C4-2B (cell line): ENCODE measurements at regions not wholly inside any gene's neighbourhood (a gene's known extent, or its start where the extent isn't known, plus 50 kb on each side); places are given as distances from the start of the nearest gene placed in this dataset.

Experiments
- H3K27ac ChIP-seq: fragments of 450-650 bp; 2 replicates; pipeline ENCODE4 v1.5.1; 2017
- ZFX ChIP-seq: fragments of 450-650 bp; IDR thresholded peaks from 2 replicates; pipeline ENCODE4 v1.6.1; 2017
- TF ChIP-seq, protein P1 (sequence below): fragments of 450-650 bp; conservative IDR thresholded peaks from 2 replicates; pipeline ENCODE4 v1.5.1; 2017; ENCODE audit warnings: mild to moderate bottlenecking

DNA sequence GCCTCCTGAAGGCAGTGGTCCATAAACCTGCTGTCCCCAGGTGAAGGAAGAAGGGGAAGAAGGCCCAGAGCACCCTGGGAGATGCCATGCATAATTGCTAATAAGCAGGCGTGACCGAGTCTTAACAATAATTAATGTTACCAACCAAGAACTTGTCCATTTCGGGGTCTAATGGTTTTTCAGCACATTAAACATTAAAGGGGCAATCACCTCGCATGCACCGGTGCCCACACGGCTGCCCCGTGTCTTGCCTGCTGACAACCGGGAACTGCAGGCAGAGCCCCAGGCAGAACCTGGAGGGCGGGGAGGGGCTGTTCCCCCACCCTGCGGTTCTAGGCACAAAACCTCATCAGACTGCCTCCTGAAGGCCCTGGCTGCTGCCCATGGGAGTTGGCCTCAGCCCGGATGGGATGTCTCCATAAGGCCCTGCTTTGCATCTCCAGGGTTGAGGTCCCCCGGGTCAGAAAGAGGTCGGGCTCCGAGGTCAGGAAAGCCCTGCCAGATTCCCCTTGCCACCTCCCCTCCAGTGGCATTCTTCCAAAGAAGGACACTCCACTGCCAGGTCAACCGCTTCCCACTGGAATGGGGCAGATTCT lies 169.0 kb downstream of the BUD13 start:
- TF ChIP-seq, protein P1, sequence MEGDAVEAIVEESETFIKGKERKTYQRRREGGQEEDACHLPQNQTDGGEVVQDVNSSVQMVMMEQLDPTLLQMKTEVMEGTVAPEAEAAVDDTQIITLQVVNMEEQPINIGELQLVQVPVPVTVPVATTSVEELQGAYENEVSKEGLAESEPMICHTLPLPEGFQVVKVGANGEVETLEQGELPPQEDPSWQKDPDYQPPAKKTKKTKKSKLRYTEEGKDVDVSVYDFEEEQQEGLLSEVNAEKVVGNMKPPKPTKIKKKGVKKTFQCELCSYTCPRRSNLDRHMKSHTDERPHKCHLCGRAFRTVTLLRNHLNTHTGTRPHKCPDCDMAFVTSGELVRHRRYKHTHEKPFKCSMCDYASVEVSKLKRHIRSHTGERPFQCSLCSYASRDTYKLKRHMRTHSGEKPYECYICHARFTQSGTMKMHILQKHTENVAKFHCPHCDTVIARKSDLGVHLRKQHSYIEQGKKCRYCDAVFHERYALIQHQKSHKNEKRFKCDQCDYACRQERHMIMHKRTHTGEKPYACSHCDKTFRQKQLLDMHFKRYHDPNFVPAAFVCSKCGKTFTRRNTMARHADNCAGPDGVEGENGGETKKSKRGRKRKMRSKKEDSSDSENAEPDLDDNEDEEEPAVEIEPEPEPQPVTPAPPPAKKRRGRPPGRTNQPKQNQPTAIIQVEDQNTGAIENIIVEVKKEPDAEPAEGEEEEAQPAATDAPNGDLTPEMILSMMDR, result no peak
- no peak for TF ChIP-seq ZFX
- H3K27ac ChIP-seq, result no peak overlapping the region

DNA sequence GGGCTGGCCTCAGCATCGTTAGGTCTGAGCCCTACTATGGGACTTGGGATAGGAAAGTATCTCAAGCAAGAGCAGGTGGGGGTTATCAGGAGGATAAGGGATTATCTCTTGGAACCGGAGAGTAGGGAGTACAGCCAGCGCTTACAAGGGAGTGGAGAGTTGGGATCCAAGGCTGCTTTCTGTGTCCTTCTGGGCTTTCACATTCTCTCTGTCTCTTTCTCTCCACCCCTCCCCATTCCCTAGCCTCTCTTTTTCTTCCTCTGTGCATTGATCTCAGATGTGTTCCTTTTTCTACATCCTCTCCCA lies 170.2 kb downstream of the BUD13 start:
- H3K27ac ChIP-seq, result no peak overlapping the region
- TF ChIP-seq ZFX, result no peak
- TF ChIP-seq, protein P1, result no peak

DNA sequence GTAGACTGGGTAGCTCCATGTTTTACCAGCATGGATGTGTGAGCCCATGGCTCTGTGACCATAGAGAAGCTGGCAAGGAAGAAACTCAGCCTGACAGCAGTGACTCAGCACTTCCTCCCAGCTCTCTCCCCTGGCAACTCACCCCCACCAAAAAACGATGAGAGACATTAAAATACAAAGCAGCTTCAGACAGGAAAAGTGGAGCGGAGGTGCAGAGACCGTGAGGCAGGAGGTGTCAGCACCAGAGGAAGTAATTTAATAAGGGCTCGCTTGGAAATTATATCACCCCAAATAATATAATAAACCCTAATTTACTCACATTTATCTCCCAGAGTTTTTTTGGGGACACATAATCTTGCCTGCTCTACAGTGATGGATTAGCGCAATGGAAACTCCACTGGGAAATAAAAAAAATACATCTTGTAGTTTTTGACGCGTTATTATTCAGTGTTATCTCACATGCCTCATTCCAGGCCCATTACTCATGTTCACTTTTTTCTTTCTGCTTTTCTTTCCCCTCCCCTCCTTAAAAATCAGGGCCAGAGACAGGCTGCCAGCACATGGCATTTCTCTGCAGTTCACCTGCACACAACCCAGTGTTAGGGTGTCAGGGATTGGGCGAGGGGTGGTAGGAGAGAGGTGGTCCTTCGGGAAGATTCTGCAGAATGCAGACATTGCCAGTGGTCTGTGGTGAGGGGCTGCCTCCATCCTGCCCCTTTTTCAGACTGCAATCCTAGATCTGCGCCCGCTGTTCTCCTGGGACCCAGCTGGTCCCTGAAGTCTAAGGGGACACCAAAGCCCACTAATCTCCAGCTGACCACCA lies 170.8 kb downstream of the BUD13 start:
- no peak overlapping the region for H3K27ac ChIP-seq
- TF ChIP-seq, protein P1, result no peak
- no peak for TF ChIP-seq ZFX

DNA sequence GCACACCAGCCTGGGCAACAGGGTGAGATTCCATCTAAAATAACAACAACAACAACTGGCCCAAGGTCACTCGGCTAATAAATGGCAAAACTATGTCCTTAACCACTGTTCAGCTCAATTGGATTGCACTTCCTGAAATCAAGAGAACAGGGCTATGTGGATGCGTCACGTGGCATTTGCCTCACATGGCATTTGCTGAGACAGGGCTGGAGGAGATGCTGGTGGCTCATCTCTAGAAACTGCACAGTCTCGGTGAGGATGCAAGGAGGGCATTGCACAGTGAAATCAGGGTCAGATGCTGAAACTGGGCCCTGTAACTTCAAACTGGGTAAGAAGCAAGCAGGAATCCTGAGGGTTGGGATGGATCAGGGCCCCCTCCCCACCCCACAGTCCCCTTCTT lies 171.9 kb downstream of the BUD13 start:
- no peak overlapping the region for H3K27ac ChIP-seq
- TF ChIP-seq ZFX, result no peak
- TF ChIP-seq, protein P1, result no peak

DNA sequence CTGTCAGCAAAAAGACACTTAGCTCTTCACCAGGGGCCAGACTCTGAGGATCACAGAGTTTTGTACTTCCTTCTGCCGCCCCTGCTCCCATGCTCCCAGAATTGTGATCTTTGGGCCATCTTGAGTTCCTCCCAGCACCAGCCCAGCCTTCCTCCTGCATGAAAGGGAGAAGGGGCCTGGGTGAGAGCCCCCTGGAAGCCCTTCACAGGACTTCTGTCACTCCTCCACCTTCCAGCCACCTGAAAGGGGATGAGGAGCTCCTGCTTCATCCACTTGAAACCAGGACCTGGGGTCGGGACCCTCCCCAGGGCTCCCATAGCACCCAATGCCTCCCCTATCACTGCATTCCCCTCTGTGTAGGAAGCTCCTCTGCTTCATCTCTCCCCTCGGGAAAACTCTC lies 174.2 kb downstream of the BUD13 start:
- no peak for TF ChIP-seq ZFX
- TF ChIP-seq, protein P1, result no peak
- H3K27ac ChIP-seq, result no peak overlapping the region

DNA sequence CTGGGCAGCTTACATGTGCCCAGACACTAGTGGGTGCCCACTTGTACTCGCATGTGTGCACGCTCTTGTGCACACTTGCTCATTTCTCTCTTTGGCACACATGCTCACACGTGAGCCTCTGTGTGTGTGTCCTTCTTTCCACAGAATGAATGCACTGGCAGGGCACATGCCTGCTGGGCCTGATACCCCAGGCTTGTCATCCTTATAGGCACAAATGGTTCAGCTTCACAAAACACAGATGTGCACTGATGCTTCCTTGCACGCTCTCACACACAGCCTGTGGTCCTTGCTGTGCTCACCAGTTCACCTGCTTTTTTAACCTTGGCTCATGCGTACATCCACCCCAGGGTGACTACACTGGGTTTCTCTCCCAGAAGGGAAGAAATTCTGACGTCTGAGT lies 174.8 kb downstream of the BUD13 start:
- TF ChIP-seq, protein P1, result no peak
- no peak for TF ChIP-seq ZFX
- no peak overlapping the region for H3K27ac ChIP-seq

DNA sequence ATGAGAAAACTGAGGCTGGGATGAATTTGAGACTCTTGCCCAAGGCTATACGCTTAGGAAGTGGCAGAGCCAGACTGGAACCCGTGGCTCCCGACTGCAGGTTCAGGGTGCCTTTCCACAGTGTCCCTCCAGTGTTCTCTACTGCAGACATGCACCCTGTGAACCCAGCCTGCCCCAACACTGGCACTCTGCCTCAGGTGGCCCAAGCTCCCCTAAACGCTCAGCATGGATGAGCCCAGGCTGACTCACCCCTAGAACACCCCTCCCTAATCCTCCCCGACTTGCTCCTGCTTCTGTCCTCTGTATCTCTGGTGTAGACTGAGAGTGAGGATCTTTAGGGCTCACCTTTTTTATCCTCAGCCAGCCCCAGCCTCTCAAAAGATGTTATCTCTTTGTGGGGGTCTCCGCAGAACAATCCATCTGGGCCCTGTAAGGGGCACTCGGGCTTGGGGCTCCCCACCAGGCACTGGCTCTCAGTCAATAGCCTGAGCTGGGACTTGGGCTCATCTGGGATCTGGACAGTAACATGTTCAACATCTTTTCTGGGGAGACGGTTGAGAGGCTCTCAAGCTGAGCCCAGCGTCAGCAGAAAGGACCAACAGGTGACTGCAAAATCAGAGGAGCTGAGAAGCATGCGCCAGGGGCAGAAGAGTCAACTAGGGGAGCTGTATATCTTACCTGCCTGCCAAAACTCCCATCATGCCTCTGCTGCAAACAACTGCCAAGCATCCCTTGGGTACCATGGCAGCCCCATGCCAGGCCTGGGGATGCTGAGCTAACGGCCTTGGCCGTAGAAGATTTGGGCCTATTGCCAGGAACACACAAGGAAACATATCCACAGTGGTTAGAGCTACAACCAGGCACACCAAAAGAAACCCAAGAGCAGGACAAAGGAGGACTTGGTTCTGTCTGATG lies 176.2 kb downstream of the BUD13 start:
- no peak for TF ChIP-seq ZFX
- TF ChIP-seq, protein P1, result no peak
- no peak overlapping the region for H3K27ac ChIP-seq
